ENCODE measurements at regions not wholly inside any gene's neighbourhood (a gene's known extent, or its start where the extent isn't known, plus 50 kb on each side); places are given as distances from the start of the nearest gene placed in this dataset.

- no peak for TF ChIP-seq CTCF (IDR thresholded peaks at IDR 0.05)
- TF ChIP-seq POLR2AphosphoS5 (IDR thresholded peaks at IDR 0.05): peak; percentile 80
Measured at GRCh38 chr3:64888840-64889392, 201.1 kb upstream of the ADAMTS9 start.

Measured in gastroesophageal sphincter (tissue), 3 donors.